ENCODE measurements at regions not wholly inside any gene's neighbourhood (a gene's known extent, or its start where the extent isn't known, plus 50 kb on each side); places are given as distances from the start of the nearest gene placed in this dataset.

- H3K9me3 Mint-ChIP-seq: peaks cover 0 to 42% (median 14%) of the 10 kb centered on the region in 7 donors
- no peaks in the 10 kb centered on the region for H3K4me1 Mint-ChIP-seq
- no peaks in the 10 kb centered on the region for H3K27me3 Mint-ChIP-seq
Observed at GRCh38 chr5:163079618-163080017, 357.8 kb upstream of the CCNG1 start.

GRCh38 chr5:163089230-163089629 is 348.2 kb upstream of the CCNG1 start:
- Histone ChIP-seq H3K27me3 (ENCODE audit: control insufficient read depth, insufficient read depth, low read length) (no peaks in the 10 kb centered on the region), H3K9me3 (ENCODE audit: control insufficient read depth in 2 of 2, low read length in 2 of 2) (no peaks in the 10 kb centered on the region), H3K36me3 (ENCODE audit: control insufficient read depth, insufficient read depth, low read length) (no peaks in the 10 kb centered on the region), H3K27ac (ENCODE audit: insufficient read depth, low read length, poor library complexity, severe bottlenecking) (no peak overlapping the region), H3K4me1 (ENCODE audit: control insufficient read depth, insufficient read depth, low read length, poor library complexity, severe bottlenecking) (no peaks in the 10 kb centered on the region), H3K4me3 (ENCODE audit: low read depth, low read length) (no peak overlapping the region)
- H3K27me3 Mint-ChIP-seq: no peaks in the 10 kb centered on the region
- DNase-seq: no peak
- H3K4me1 Mint-ChIP-seq: no peaks in the 10 kb centered on the region
- ATAC-seq (ENCODE audit: low read depth in 2 of 2): no peak
- no peak overlapping the region for H3K4me3 Mint-ChIP-seq
- H3K9me3 Mint-ChIP-seq: peaks cover 0 to 11% (median 4%) of the 10 kb centered on the region in 7 donors
- H3K36me3 Mint-ChIP-seq: no peaks in the 10 kb centered on the region
- peak overlapping the region in 1 of 3 donors; percentile 3 for H3K27ac Mint-ChIP-seq

More at GRCh38 chr5:163079618-163080017, 357.8 kb upstream of the CCNG1 start:
- Histone ChIP-seq H3K4me3 (ENCODE audit: low read depth, low read length) (no peak overlapping the region), H3K9me3 (ENCODE audit: control insufficient read depth in 2 of 2, low read length in 2 of 2) (no peaks in the 10 kb centered on the region), H3K4me1 (ENCODE audit: control insufficient read depth, insufficient read depth, low read length, poor library complexity, severe bottlenecking) (no peaks in the 10 kb centered on the region), H3K27ac (ENCODE audit: insufficient read depth, low read length, poor library complexity, severe bottlenecking) (no peak overlapping the region), H3K27me3 (ENCODE audit: control insufficient read depth, insufficient read depth, low read length) (no peaks in the 10 kb centered on the region), H3K36me3 (ENCODE audit: control insufficient read depth, insufficient read depth, low read length) (no peaks in the 10 kb centered on the region)
- ATAC-seq (ENCODE audit: low read depth in 2 of 2) (no peak), DNase-seq (no peak)
- Mint-ChIP-seq H3K36me3 (no peaks in the 10 kb centered on the region), H3K27ac (no peak overlapping the region), H3K4me3 (no peak overlapping the region)

- Mint-ChIP-seq H3K36me3 (no peaks in the 10 kb centered on the region), H3K4me1 (no peaks in the 10 kb centered on the region), H3K9me3 (peaks cover 0 to 11% (median 4%) of the 10 kb centered on the region in 7 donors)
Observed at GRCh38 chr5:163089926-163090325, 347.5 kb upstream of the CCNG1 start.

DNA sequence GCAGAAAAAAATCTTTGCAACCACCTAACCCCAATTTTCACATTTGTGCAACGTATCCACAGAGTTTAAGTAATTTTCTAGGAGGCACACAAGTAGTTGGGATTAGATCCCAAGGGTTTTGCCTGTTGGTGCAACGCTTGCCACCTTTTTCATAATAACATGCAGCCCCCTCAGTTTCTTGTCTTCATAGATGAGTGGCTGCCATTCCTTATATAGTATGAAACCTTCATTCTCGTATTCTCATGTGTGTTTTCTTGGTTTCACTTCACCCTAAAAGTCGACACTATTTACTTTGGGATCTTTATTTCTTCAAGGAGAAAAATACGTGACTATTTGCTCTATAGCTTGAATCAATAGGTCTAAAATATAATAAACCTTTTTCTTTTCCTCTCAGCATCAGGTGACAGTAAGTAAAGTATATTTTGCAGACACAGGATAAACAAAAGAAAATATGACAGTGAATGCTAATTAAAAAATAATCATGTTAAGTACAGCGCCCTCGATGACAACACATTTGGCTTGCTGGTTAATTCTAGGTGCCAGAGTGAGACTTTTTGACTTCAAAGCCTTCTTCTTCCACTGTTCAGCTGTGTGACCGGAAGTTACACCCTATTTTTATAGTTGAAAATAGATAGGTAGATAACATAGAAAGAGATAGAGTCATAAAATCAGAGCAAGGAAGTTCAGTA is 342.8 kb upstream of the CCNG1 start:
- peaks cover 0 to 4% (median 2%) of the 10 kb centered on the region in 7 donors for H3K9me3 Mint-ChIP-seq
- H3K27me3 Mint-ChIP-seq: no peaks in the 10 kb centered on the region
- no peak for DNase-seq
- H3K36me3 ChIP-seq (ENCODE audit: control insufficient read depth, insufficient read depth, low read length): no peaks in the 10 kb centered on the region
- no peaks in the 10 kb centered on the region for H3K4me1 ChIP-seq (ENCODE audit: control insufficient read depth, insufficient read depth, low read length, poor library complexity, severe bottlenecking)
- no peak overlapping the region for H3K27ac ChIP-seq (ENCODE audit: insufficient read depth, low read length, poor library complexity, severe bottlenecking)
- no peak overlapping the region for H3K4me3 Mint-ChIP-seq
- no peaks in the 10 kb centered on the region for H3K36me3 Mint-ChIP-seq
- no peak overlapping the region for H3K4me3 ChIP-seq (ENCODE audit: low read depth, low read length)
- no peaks in the 10 kb centered on the region for H3K9me3 ChIP-seq (ENCODE audit: control insufficient read depth in 2 of 2, low read length in 2 of 2)
- no peak overlapping the region for H3K27ac Mint-ChIP-seq
- no peaks in the 10 kb centered on the region for H3K4me1 Mint-ChIP-seq
- no peak for ATAC-seq (ENCODE audit: low read depth in 2 of 2)
- H3K27me3 ChIP-seq (ENCODE audit: control insufficient read depth, insufficient read depth, low read length): no peaks in the 10 kb centered on the region

More at GRCh38 chr5:163089926-163090325, 347.5 kb upstream of the CCNG1 start:
- H3K4me1 ChIP-seq (ENCODE audit: control insufficient read depth, insufficient read depth, low read length, poor library complexity, severe bottlenecking): no peaks in the 10 kb centered on the region
- no peak overlapping the region for H3K4me3 ChIP-seq (ENCODE audit: low read depth, low read length)
- no peaks in the 10 kb centered on the region for H3K27me3 ChIP-seq (ENCODE audit: control insufficient read depth, insufficient read depth, low read length)
- no peaks in the 10 kb centered on the region for H3K36me3 ChIP-seq (ENCODE audit: control insufficient read depth, insufficient read depth, low read length)
- ATAC-seq (ENCODE audit: low read depth in 2 of 2) (no peak), DNase-seq (no peak)
- no peak overlapping the region for H3K27ac ChIP-seq (ENCODE audit: insufficient read depth, low read length, poor library complexity, severe bottlenecking)
- no peak overlapping the region for H3K4me3 Mint-ChIP-seq
- H3K9me3 ChIP-seq (ENCODE audit: control insufficient read depth in 2 of 2, low read length in 2 of 2): no peaks in the 10 kb centered on the region
- H3K27ac Mint-ChIP-seq: no peak overlapping the region
- H3K27me3 Mint-ChIP-seq: no peaks in the 10 kb centered on the region

DNA sequence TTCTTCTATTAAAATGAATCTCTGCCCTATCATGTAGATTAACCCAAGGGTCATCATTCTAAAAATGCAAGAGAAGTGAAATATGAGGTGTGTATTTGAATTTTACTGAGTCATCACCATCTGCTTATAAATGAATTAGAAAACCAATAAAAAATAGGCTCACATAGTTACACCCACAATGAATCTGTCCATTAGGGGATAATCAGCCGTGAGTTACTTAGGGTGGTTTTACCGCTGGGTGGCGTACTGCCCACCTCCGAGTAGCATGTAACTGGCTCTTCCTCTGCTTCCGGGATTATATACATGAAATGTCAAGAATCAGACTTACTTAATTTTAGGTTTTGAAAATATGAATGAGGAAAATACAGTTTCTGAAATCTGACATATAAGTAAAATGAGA is 332.9 kb upstream of the CCNG1 start:
- ATAC-seq (ENCODE audit: low read depth in 2 of 2): no peak
- Mint-ChIP-seq H3K36me3 (no peaks in the 10 kb centered on the region), H3K27me3 (no peaks in the 10 kb centered on the region), H3K4me1 (no peaks in the 10 kb centered on the region), H3K27ac (no peak overlapping the region), H3K4me3 (no peak overlapping the region), H3K9me3 (peaks cover 1 to 14% (median 4%) of the 10 kb centered on the region in 7 donors)
- H3K4me1 ChIP-seq (ENCODE audit: control insufficient read depth, insufficient read depth, low read length, poor library complexity, severe bottlenecking): no peaks in the 10 kb centered on the region
- H3K36me3 ChIP-seq (ENCODE audit: control insufficient read depth, insufficient read depth, low read length): no peaks in the 10 kb centered on the region
- no peak overlapping the region for H3K4me3 ChIP-seq (ENCODE audit: low read depth, low read length)
- DNase-seq: no peak
- H3K27me3 ChIP-seq (ENCODE audit: control insufficient read depth, insufficient read depth, low read length): no peaks in the 10 kb centered on the region
- no peaks in the 10 kb centered on the region for H3K9me3 ChIP-seq (ENCODE audit: control insufficient read depth in 2 of 2, low read length in 2 of 2)
- H3K27ac ChIP-seq (ENCODE audit: insufficient read depth, low read length, poor library complexity, severe bottlenecking): no peak overlapping the region

- no peak overlapping the region for H3K27ac Mint-ChIP-seq
- no peak overlapping the region for H3K4me3 Mint-ChIP-seq
- H3K27ac ChIP-seq (ENCODE audit: insufficient read depth, low read length, poor library complexity, severe bottlenecking): no peak overlapping the region
- DNase-seq: no peak
- H3K4me1 Mint-ChIP-seq: no peaks in the 10 kb centered on the region
- H3K9me3 ChIP-seq (ENCODE audit: control insufficient read depth in 2 of 2, low read length in 2 of 2): no peaks in the 10 kb centered on the region
- no peaks in the 10 kb centered on the region for H3K36me3 ChIP-seq (ENCODE audit: control insufficient read depth, insufficient read depth, low read length)
- ATAC-seq (ENCODE audit: low read depth in 2 of 2): no peak
- H3K27me3 ChIP-seq (ENCODE audit: control insufficient read depth, insufficient read depth, low read length): no peaks in the 10 kb centered on the region
- H3K9me3 Mint-ChIP-seq: peaks cover 1 to 21% (median 4%) of the 10 kb centered on the region in 7 donors
- no peaks in the 10 kb centered on the region for H3K36me3 Mint-ChIP-seq
- H3K4me1 ChIP-seq (ENCODE audit: control insufficient read depth, insufficient read depth, low read length, poor library complexity, severe bottlenecking): no peaks in the 10 kb centered on the region
- no peaks in the 10 kb centered on the region for H3K27me3 Mint-ChIP-seq
- H3K4me3 ChIP-seq (ENCODE audit: low read depth, low read length): no peak overlapping the region
Observed at GRCh38 chr5:163105456-163105855, 331.9 kb upstream of the CCNG1 start.

DNA sequence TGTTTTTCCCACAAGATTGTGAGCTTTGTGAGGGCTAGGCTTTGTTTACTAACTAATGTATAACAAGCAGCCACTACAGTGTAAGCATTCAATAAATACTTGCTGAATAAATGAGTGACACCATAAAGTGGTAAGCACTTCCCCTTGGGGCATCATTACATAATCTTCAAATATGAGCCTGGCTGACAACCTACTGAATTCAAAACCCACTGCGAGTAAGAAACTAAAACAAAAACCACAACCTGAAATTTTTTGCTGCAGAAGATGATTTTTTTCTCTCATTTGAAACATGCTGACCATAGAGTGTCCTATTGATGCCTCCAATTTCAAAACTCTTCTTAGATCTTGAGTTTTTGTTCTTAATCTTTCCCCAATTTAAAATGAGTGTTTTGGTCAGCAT is 331.3 kb upstream of the CCNG1 start:
- ATAC-seq (ENCODE audit: low read depth in 2 of 2) (no peak), DNase-seq (no peak)
- peaks cover 0 to 22% (median 4%) of the 10 kb centered on the region in 7 donors for H3K9me3 Mint-ChIP-seq
- Histone ChIP-seq H3K9me3 (ENCODE audit: control insufficient read depth in 2 of 2, low read length in 2 of 2) (no peaks in the 10 kb centered on the region), H3K27ac (ENCODE audit: insufficient read depth, low read length, poor library complexity, severe bottlenecking) (no peak overlapping the region), H3K4me1 (ENCODE audit: control insufficient read depth, insufficient read depth, low read length, poor library complexity, severe bottlenecking) (no peaks in the 10 kb centered on the region), H3K36me3 (ENCODE audit: control insufficient read depth, insufficient read depth, low read length) (no peaks in the 10 kb centered on the region), H3K4me3 (ENCODE audit: low read depth, low read length) (no peak overlapping the region), H3K27me3 (ENCODE audit: control insufficient read depth, insufficient read depth, low read length) (no peaks in the 10 kb centered on the region)
- H3K4me1 Mint-ChIP-seq: no peaks in the 10 kb centered on the region
- no peak overlapping the region for H3K4me3 Mint-ChIP-seq
- H3K27ac Mint-ChIP-seq: no peak overlapping the region
- H3K36me3 Mint-ChIP-seq: no peaks in the 10 kb centered on the region
- no peaks in the 10 kb centered on the region for H3K27me3 Mint-ChIP-seq

GRCh38 chr5:163108351-163108750 is 329.0 kb upstream of the CCNG1 start:
- no peak overlapping the region for H3K4me3 ChIP-seq (ENCODE audit: low read depth, low read length)
- no peaks in the 10 kb centered on the region for H3K36me3 ChIP-seq (ENCODE audit: control insufficient read depth, insufficient read depth, low read length)
- no peaks in the 10 kb centered on the region for H3K4me1 ChIP-seq (ENCODE audit: control insufficient read depth, insufficient read depth, low read length, poor library complexity, severe bottlenecking)
- Mint-ChIP-seq H3K27ac (no peak overlapping the region), H3K27me3 (no peaks in the 10 kb centered on the region), H3K9me3 (peaks cover 0 to 33% (median 4%) of the 10 kb centered on the region in 7 donors), H3K4me1 (no peaks in the 10 kb centered on the region), H3K4me3 (no peak overlapping the region), H3K36me3 (no peaks in the 10 kb centered on the region)
- no peak for ATAC-seq (ENCODE audit: low read depth in 2 of 2)
- no peak for DNase-seq
- no peaks in the 10 kb centered on the region for H3K27me3 ChIP-seq (ENCODE audit: control insufficient read depth, insufficient read depth, low read length)
- H3K27ac ChIP-seq (ENCODE audit: insufficient read depth, low read length, poor library complexity, severe bottlenecking): no peak overlapping the region
- no peaks in the 10 kb centered on the region for H3K9me3 ChIP-seq (ENCODE audit: control insufficient read depth in 2 of 2, low read length in 2 of 2)

All from CD4-positive, CD25-positive, alpha-beta regulatory T cell (primary cell).